Esophagus muscularis mucosa (tissue), 4 donors: ENCODE measurements at regions not wholly inside any gene's neighbourhood (a gene's known extent, or its start where the extent isn't known, plus 50 kb on each side); places are given as distances from the start of the nearest gene placed in this dataset.
A peak's percentile ranks its signal among the peaks of the same experiment; 100 is the strongest.

ENCODE experiments used
- DNase-seq: peaks from one replicate; pipeline ENCODE4 v3.0.0-alpha.2; 2017; ENCODE audit errors: extremely low spot score
- H3K27ac ChIP-seq, 4 donors: fragments of 200-600 bp; sonication (generic); replicated peaks in 1 of 4; 1 replicate in 3 of 4; 2 replicates in 1 of 4; pipeline ENCODE4 v1.5.1; 2016 to 2019; ENCODE audit warnings: mild to moderate bottlenecking in 1 of 4
- H3K27me3 ChIP-seq, 4 donors: fragments of 200-600 bp; sonication (generic); one replicate each; pipeline versions ENCODE4 v1.5.1 to v1.6.0; 2016 to 2019
- H3K36me3 ChIP-seq, 4 donors: fragments of 200-600 bp; sonication (generic); one replicate each; pipeline ENCODE4 v1.5.1; 2016 to 2019
- H3K4me1 ChIP-seq, 4 donors: fragments of 200-600 bp; sonication (generic); one replicate each; pipeline ENCODE4 v1.5.1; 2016 to 2019
- H3K4me3 ChIP-seq, 4 donors: fragments of 200-600 bp; sonication (generic); 1 replicate in 2 of 4; 2 replicates in 2 of 4; pipeline ENCODE4 v1.5.1; 2016 to 2019; ENCODE audit warnings: mild to moderate bottlenecking in 4 of 4, moderate library complexity in 1 of 4
- H3K9me3 ChIP-seq, 4 donors: fragments of 200-600 bp; sonication (generic); 1 replicate in 3 of 4; 2 replicates in 1 of 4; pipeline ENCODE4 v1.5.1; 2016 to 2019
- EP300 ChIP-seq: sonication (generic); formaldehyde crosslinking; IDR thresholded peaks from one replicate; pipeline ENCODE4 v1.6.1; 2017; ENCODE audit warnings: antibody characterized with exemption
- POLR2A ChIP-seq: fragments of 450-650 bp; IDR thresholded peaks from one replicate; pipeline ENCODE4 v1.6.1; 2017; ENCODE audit warnings: antibody characterized with exemption, moderate library complexity, mild to moderate bottlenecking, low read depth
- POLR2AphosphoS5 ChIP-seq, 2 donors: sonication (generic); formaldehyde crosslinking; IDR thresholded peaks; one replicate each; pipeline ENCODE4 v1.6.1; 2017; ENCODE audit warnings: antibody characterized with exemption in 2 of 2
- WGBS: methylation state at CpG from one replicate; pipeline ENCODE4 v1.1.5; 2018; 5-methylcytosine and 5-hydroxymethylcytosine counted together
- intact Hi-C: fragments of 100-400 bp; cut with DNase I; formaldehyde crosslinking; loops from one replicate; pipeline ENCODE4 v1.15.1; 2023
- TF ChIP-seq, protein P1 (sequence below), 3 experiments: fragments of 200-600 bp in 2 of 3; fragments of 450-650 bp in 1 of 3; sonication (generic) in 2 of 3; IDR thresholded peaks; one replicate each; pipeline ENCODE4 v1.5.1; 2017 to 2019; ENCODE audit warnings: antibody characterized with exemption in 3 of 3, mild to moderate bottlenecking in 2 of 3, moderate library complexity in 1 of 3

DNA sequence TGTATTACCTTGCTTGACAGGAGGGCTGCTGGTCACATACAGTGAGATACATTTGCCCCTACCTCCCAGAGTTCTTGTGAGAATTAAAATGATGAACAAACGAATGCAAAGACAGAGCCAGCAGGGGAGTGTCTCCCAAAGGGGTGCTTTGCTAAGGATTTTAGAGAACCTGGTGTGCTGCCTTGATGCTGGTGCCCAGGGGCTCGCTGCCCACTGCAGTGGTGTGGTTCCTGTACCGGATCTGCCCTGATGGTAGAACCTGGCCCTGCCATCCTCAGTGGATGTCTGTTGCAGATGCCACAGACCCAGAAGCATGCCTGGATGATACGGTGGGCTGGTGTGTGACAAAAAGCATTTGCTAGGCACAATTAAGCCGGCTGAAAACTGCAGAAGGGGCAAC is 414.8 kb upstream of the HS6ST1 start:
- Histone ChIP-seq H3K9me3 (no peaks in the 10 kb centered on the region), H3K27ac (no peak overlapping the region), H3K36me3 (no peaks in the 10 kb centered on the region), H3K4me3 (no peak overlapping the region), H3K4me1 (peaks cover 27 to 37% (median 32%) of the 10 kb centered on the region in 4 donors), H3K27me3 (peaks cover 0 to 37% (median 0%) of the 10 kb centered on the region in 4 donors)
- peak; percentile 74 for DNase-seq
- WGBS: 79% methylated on average over 5 of the region's 5 CpGs
- intact Hi-C loops: loop anchor here (10.0 kb wide), 1 partner anchor 1121 kb away; no protein-coding TSS in a partner anchor
- TF ChIP-seq, protein P1, sequence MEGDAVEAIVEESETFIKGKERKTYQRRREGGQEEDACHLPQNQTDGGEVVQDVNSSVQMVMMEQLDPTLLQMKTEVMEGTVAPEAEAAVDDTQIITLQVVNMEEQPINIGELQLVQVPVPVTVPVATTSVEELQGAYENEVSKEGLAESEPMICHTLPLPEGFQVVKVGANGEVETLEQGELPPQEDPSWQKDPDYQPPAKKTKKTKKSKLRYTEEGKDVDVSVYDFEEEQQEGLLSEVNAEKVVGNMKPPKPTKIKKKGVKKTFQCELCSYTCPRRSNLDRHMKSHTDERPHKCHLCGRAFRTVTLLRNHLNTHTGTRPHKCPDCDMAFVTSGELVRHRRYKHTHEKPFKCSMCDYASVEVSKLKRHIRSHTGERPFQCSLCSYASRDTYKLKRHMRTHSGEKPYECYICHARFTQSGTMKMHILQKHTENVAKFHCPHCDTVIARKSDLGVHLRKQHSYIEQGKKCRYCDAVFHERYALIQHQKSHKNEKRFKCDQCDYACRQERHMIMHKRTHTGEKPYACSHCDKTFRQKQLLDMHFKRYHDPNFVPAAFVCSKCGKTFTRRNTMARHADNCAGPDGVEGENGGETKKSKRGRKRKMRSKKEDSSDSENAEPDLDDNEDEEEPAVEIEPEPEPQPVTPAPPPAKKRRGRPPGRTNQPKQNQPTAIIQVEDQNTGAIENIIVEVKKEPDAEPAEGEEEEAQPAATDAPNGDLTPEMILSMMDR (IDR thresholded peaks at IDR 0.05): no peak
- TF ChIP-seq EP300: no peak
- TF ChIP-seq POLR2AphosphoS5 (IDR thresholded peaks at IDR 0.05): no peak
- no peak for TF ChIP-seq POLR2A

DNA sequence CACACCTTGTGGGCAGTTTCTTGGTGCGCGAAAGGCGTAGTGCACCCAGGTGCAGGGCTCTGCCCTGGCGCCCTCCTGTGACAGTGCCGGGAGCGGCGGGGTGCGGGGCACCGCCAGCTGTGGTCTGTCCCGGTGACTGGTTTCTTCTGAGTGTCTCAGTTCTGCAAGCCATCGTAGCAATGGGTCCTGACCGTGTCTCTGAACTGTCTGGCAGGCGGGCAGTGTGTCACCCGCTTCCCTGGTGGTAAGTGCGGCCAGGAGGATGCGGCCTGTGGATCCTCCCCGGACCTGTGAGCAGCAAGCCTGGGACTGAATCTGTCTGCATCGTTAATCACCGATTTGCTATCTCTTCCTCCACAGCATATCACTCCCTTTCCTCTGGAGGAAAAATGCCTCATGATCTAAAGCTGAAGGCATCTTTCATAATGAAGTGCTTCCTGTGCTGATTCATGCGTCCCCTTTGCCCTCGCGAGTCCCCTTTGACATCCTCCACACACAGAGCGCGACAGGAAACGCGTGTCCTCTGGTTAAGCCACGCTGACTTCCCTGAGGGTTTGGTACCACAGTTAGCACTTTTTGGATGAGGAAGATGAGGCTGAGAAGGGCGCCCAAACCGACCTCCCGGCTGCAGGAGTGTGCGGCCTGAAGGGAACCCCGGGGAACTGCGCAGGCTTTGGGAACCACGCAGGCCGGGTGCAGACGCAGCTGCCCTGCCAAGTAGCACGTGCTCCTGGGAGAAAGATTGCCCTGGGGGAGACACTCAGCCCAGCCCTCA is 416.0 kb upstream of the HS6ST1 start:
- H3K4me1 ChIP-seq: peaks cover 27 to 37% (median 32%) of the 10 kb centered on the region in 4 donors
- H3K4me3 ChIP-seq: no peak overlapping the region
- peak; percentile 92 for DNase-seq
- 63% methylated on average over 25 of the region's 37 CpGs for WGBS
- no peaks in the 10 kb centered on the region for H3K9me3 ChIP-seq
- TF ChIP-seq POLR2AphosphoS5 (IDR thresholded peaks at IDR 0.05) (no peak), POLR2A (no peak)
- intact Hi-C loops: loop anchor here (5.0 to 10.0 kb wide), 3 partner anchors 412 to 1120 kb away; no protein-coding TSS in a partner anchor
- no peak overlapping the region for H3K27ac ChIP-seq
- H3K27me3 ChIP-seq: peaks cover 0 to 37% (median 0%) of the 10 kb centered on the region in 4 donors
- no peaks in the 10 kb centered on the region for H3K36me3 ChIP-seq

DNA sequence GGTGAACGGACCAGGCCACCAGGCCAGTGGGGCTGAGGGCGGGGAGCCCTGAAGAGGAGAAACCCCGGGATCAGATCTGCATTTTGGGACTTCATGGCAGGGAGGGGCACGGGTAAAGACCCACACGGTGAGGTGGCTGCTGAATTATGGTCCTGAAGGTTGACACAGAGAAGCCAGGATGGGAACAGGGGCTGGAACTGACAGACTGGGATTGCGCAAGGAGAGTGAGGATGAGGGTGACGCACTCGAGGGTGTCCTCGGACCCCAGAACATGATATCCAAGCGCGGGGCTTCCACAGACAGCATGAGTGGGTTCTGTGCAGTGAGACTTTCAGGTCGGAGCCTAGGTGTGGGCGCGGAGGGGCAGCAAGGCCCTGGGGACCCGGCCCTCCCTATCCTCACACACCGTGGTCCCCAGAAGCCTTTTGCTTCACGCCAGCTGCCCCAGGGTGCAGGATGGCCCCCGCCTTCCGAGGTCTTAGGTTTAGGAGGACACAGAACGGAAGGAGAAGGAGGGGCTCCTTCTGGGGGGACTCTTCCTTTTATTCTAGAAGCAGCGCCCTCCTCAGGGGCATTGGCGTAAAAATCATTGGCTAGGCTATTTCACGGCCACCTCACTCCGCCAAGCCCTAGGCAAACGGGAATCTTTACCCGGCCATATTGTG is 416.8 kb upstream of the HS6ST1 start:
- 93% methylated on average over 25 of the region's 26 CpGs for WGBS
- intact Hi-C loops: loop anchor here (5.0 to 10.0 kb wide), 3 partner anchors 413 to 1119 kb away; no protein-coding TSS in a partner anchor

DNA sequence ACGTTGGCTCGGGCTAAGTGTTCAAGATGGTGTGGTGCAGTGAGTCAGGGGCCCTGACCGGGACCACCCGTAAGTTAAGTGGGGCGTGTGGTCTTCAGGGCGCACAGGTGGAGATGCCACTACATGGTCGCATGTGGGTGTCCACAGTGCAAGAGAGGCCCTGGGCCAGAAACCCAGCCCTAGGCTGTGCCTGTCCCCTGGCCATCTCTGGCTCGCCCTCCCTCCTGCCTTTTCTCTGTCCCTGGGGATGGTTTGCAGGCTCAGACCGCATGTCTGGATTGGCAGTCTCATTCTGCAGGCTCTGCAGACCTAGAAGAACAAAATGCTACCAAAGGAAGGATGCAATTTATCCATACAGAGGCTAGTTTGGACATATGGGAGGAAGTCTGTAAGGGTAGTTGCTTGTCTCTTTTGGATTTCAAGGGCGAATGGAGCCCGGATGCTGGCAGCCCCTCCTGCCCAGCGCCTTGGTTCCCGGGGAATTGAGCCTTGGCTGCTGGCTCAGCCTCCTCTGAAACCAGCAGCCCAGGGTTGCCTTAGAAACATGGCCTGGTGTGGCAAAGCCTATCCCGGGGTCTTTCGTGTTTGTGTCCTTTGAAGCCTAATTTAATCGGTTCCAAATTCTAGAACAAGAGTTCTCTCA is 417.5 kb upstream of the HS6ST1 start:
- H3K4me1 ChIP-seq: peaks cover 27 to 37% (median 32%) of the 10 kb centered on the region in 4 donors
- 46% methylated on average over 12 of the region's 16 CpGs for WGBS
- H3K4me3 ChIP-seq: peak overlapping the region; percentile 37 to 45 (median 44)
- H3K27me3 ChIP-seq: peaks cover 0 to 35% (median 0%) of the 10 kb centered on the region in 4 donors
- H3K36me3 ChIP-seq: no peaks in the 10 kb centered on the region
- DNase-seq: peak; percentile 66
- H3K27ac ChIP-seq: no peak overlapping the region
- no peaks in the 10 kb centered on the region for H3K9me3 ChIP-seq
- TF ChIP-seq POLR2AphosphoS5 (IDR thresholded peaks at IDR 0.05): no peak
- TF ChIP-seq, protein P1 (IDR thresholded peaks at IDR 0.05): no peak
- no peak for TF ChIP-seq POLR2A
- TF ChIP-seq EP300: no peak
- intact Hi-C loops: loop anchor here (5.0 to 10.0 kb wide), 3 partner anchors 414 to 1119 kb away; no protein-coding TSS in a partner anchor

More for the DNA sequence above, 416.8 kb upstream of the HS6ST1 start:
- no peak for TF ChIP-seq POLR2AphosphoS5 (IDR thresholded peaks at IDR 0.05)
- TF ChIP-seq EP300: no peak
- TF ChIP-seq, protein P1 (IDR thresholded peaks at IDR 0.05): no peak
- no peak for TF ChIP-seq POLR2A
- no peak overlapping the region for H3K4me3 ChIP-seq
- peak; percentile 57 for DNase-seq
- H3K9me3 ChIP-seq: no peaks in the 10 kb centered on the region
- peaks cover 27 to 37% (median 32%) of the 10 kb centered on the region in 4 donors for H3K4me1 ChIP-seq
- no peaks in the 10 kb centered on the region for H3K36me3 ChIP-seq
- peaks cover 0 to 37% (median 0%) of the 10 kb centered on the region in 4 donors for H3K27me3 ChIP-seq
- no peak overlapping the region for H3K27ac ChIP-seq
